ENCODE measurements at regions not wholly inside any gene's neighbourhood (a gene's known extent, or its start where the extent isn't known, plus 50 kb on each side); places are given as distances from the start of the nearest gene placed in this dataset.

DNA sequence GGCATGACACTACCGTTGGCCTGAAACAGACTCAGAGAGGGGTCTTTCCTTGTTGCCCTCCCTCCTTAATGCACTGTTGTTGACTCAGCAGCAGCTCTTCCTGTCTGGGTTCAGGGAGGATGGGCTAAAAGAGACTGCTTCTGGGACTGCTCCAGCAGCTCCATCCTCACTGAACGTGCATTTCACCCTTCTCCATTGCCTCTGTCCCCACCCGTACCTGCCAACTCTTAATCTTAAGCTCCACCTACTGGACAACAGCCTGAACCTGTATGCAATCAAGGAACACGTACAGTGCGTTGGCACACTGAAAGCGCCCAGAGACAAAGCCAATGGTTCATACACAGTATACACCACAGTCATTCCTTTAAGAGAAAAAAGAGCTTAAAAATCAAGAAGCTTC, 230.8 kb upstream of the RAB6C start:
- WGBS, 2 donors: 35 to 51% methylated on average over 5 to 6 of the region's 6 CpGs
- TF ChIP-seq, protein P1, sequence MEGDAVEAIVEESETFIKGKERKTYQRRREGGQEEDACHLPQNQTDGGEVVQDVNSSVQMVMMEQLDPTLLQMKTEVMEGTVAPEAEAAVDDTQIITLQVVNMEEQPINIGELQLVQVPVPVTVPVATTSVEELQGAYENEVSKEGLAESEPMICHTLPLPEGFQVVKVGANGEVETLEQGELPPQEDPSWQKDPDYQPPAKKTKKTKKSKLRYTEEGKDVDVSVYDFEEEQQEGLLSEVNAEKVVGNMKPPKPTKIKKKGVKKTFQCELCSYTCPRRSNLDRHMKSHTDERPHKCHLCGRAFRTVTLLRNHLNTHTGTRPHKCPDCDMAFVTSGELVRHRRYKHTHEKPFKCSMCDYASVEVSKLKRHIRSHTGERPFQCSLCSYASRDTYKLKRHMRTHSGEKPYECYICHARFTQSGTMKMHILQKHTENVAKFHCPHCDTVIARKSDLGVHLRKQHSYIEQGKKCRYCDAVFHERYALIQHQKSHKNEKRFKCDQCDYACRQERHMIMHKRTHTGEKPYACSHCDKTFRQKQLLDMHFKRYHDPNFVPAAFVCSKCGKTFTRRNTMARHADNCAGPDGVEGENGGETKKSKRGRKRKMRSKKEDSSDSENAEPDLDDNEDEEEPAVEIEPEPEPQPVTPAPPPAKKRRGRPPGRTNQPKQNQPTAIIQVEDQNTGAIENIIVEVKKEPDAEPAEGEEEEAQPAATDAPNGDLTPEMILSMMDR (IDR thresholded peaks at IDR 0.05): no peak
- TF ChIP-seq POLR2A (IDR thresholded peaks at IDR 0.05) (no peak), EP300 (IDR thresholded peaks at IDR 0.05) (no peak)
- Histone ChIP-seq H3K27ac (no peak overlapping the region), H3K27me3 (no peaks in the 10 kb centered on the region), H3K4me3 (no peak overlapping the region), H3K9me3 (peaks cover 0 to 4% (median 0%) of the 10 kb centered on the region in 4 donors), H3K36me3 (no peaks in the 10 kb centered on the region), H3K4me1 (no peaks in the 10 kb centered on the region)
- DNase-seq (ENCODE audit: low spot score in 2 of 2): no peak

DNA sequence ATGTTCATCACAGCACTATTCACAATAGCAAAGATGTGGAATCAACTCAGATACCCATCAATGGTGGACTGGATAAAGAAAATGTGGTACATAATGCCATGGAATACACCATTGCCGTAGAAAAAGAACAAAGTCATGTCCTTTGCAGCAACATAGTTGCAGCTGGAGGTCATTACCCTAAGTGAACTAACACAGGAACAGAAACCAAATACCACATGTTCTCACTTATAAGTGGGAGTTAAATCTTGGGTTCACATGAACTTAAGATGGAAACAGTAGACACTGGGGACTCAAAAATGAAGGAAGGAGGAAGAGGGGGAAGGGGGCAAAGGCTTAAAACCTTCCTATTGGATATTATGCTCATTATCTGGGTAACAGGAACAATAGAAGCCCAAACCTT, 228.1 kb upstream of the RAB6C start:
- no peaks in the 10 kb centered on the region for H3K4me1 ChIP-seq
- TF ChIP-seq POLR2A (IDR thresholded peaks at IDR 0.05) (no peak), EP300 (IDR thresholded peaks at IDR 0.05) (no peak)
- TF ChIP-seq, protein P1 (IDR thresholded peaks at IDR 0.05): no peak
- no peak for DNase-seq (ENCODE audit: low spot score in 2 of 2)
- no peaks in the 10 kb centered on the region for H3K36me3 ChIP-seq
- WGBS, 2 donors: 37 to 44% methylated on average over 1 of the region's 1 CpG
- no peak overlapping the region for H3K27ac ChIP-seq
- no peaks in the 10 kb centered on the region for H3K27me3 ChIP-seq
- H3K9me3 ChIP-seq: peaks cover 0 to 4% (median 0%) of the 10 kb centered on the region in 4 donors
- no peak overlapping the region for H3K4me3 ChIP-seq

DNA sequence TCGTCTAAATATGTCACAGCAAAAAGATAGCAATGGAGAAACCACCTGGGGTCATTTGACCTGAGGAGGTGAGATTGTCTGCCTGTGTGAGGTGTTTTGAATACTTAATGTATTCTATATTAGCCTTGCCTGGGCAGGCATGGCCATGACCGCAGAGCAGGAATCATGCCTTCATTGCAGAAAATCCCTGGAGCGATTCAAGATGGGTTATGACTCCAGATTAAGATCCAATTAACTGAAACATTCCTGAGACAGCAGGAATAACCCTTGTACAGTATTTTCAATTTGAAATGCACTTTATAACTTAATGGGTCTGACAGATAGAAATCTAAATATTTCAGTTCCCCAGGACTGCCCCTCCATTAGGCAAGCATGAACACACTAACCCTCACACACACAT, 227.3 kb upstream of the RAB6C start:
- Histone ChIP-seq H3K27me3 (no peaks in the 10 kb centered on the region), H3K4me3 (no peak overlapping the region), H3K9me3 (peaks cover 0 to 4% (median 0%) of the 10 kb centered on the region in 4 donors), H3K27ac (no peak overlapping the region), H3K36me3 (no peaks in the 10 kb centered on the region), H3K4me1 (no peaks in the 10 kb centered on the region)
- DNase-seq (ENCODE audit: low spot score in 2 of 2): no peak
- WGBS, 2 donors: 70 to 85% methylated on average over 3 of the region's 3 CpGs
- TF ChIP-seq, protein P1 (IDR thresholded peaks at IDR 0.05): no peak
- TF ChIP-seq POLR2A (IDR thresholded peaks at IDR 0.05) (no peak), EP300 (IDR thresholded peaks at IDR 0.05) (no peak)

DNA sequence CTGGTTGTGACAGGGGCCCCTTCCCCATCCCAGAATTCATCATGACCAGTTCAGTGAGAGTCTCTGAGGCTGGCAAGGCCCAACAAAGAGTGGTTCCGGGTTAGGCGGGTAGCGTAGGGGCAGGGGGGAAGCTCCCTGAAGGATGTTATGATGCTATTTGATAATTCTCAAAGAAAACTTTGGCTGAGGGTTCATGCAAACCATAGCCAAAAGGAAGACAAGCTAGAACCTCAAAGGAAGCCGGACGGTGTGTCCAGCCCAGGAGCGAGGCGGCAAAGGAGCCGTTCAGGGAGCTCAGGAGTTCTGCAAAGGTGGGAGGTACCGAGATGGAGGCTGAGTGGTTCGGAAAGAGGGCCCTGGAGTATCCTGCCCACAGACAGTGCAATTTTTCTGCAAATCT, 226.8 kb upstream of the RAB6C start:
- no peak for DNase-seq (ENCODE audit: low spot score in 2 of 2)
- TF ChIP-seq, protein P1 (IDR thresholded peaks at IDR 0.05): no peak
- TF ChIP-seq POLR2A (IDR thresholded peaks at IDR 0.05) (no peak), EP300 (IDR thresholded peaks at IDR 0.05) (no peak)
- H3K4me1 ChIP-seq: no peaks in the 10 kb centered on the region
- H3K9me3 ChIP-seq: peaks cover 0 to 4% (median 0%) of the 10 kb centered on the region in 4 donors
- H3K27me3 ChIP-seq: no peaks in the 10 kb centered on the region
- no peak overlapping the region for H3K27ac ChIP-seq
- WGBS, 2 donors: 89 to 93% methylated on average over 10 of the region's 10 CpGs
- H3K36me3 ChIP-seq: no peaks in the 10 kb centered on the region
- H3K4me3 ChIP-seq: no peak overlapping the region

DNA sequence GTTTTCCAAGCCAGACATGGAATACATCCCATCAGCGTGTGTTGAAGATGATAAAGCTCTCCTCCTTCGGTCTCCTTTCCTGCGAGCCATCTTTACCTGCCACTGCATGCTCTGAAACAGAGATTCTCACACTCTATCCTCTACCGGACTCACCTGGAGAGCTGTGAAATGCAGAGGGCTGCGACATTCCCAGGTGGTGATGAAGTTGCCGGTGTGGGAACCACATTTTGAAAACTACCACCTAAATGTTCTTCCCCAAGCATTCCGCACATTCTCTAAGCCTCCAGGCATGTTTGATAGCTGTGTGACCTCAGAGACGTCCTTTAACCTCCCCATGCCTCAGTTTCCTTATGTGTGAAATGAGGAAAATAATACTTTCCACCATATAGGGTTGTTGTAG, 226.2 kb upstream of the RAB6C start:
- TF ChIP-seq, protein P1 (IDR thresholded peaks at IDR 0.05): no peak
- TF ChIP-seq EP300 (IDR thresholded peaks at IDR 0.05) (no peak), POLR2A (IDR thresholded peaks at IDR 0.05) (no peak)
- WGBS, 2 donors: 83 to 94% methylated on average over 8 of the region's 8 CpGs

More for the DNA sequence above, 226.2 kb upstream of the RAB6C start:
- Histone ChIP-seq H3K36me3 (no peaks in the 10 kb centered on the region), H3K4me3 (no peak overlapping the region), H3K4me1 (peaks cover 0 to 6% (median 0%) of the 10 kb centered on the region in 4 donors), H3K27me3 (no peaks in the 10 kb centered on the region), H3K9me3 (peaks cover 0 to 4% (median 0%) of the 10 kb centered on the region in 4 donors), H3K27ac (no peak overlapping the region)
- DNase-seq (ENCODE audit: low spot score in 2 of 2): no peak
